H1 (cell line): ENCODE measurements at regions not wholly inside any gene's neighbourhood (a gene's known extent, or its start where the extent isn't known, plus 50 kb on each side); places are given as distances from the start of the nearest gene placed in this dataset.

ENCODE experiments used
- JUND ChIP-seq: IDR thresholded peaks from 2 replicates; pipeline ENCODE4 v1.6.1; 2011; ENCODE audit warnings: mild to moderate bottlenecking, improper control_type of control experiment, low read length
- MAFK ChIP-seq: IDR thresholded peaks from 2 replicates; pipeline ENCODE4 v1.6.1; 2012; ENCODE audit warnings: low read depth, mild to moderate bottlenecking, improper control_type of control experiment, low read length
- NANOG ChIP-seq: IDR thresholded peaks from 2 replicates; pipeline ENCODE4 v1.6.1; 2011; ENCODE audit warnings: low read length, low read depth, mild to moderate bottlenecking, inconsistent platforms; ENCODE audit not compliant: insufficient read depth, poor library complexity, severe bottlenecking
- SP1 ChIP-seq: IDR thresholded peaks from 2 replicates; pipeline ENCODE4 v1.6.1; 2011; ENCODE audit warnings: low read depth, low read length
- SRF ChIP-seq: IDR thresholded peaks from 2 replicates; pipeline ENCODE4 v1.6.1; 2011; ENCODE audit warnings: mild to moderate bottlenecking, low read depth, low read length, moderate library complexity
- YY1 ChIP-seq: IDR thresholded peaks from 2 replicates; pipeline ENCODE4 v1.6.1; 2011; ENCODE audit warnings: low read depth, mild to moderate bottlenecking, low read length
- TF ChIP-seq, protein P1 (sequence below), 3 experiments: IDR thresholded peaks; 1 replicate in 2 of 3; 2 replicates in 1 of 3; pipeline versions ENCODE4 v1.5.1 to v1.6.1; 2011; ENCODE audit warnings: low read length in 3 of 3, mild to moderate bottlenecking in 3 of 3, inconsistent platforms in 2 of 3, low read depth in 1 of 3, moderate library complexity in 1 of 3; ENCODE audit not compliant: insufficient read depth in 1 of 3; ENCODE audit errors: control extremely low read depth in 1 of 3

DNA sequence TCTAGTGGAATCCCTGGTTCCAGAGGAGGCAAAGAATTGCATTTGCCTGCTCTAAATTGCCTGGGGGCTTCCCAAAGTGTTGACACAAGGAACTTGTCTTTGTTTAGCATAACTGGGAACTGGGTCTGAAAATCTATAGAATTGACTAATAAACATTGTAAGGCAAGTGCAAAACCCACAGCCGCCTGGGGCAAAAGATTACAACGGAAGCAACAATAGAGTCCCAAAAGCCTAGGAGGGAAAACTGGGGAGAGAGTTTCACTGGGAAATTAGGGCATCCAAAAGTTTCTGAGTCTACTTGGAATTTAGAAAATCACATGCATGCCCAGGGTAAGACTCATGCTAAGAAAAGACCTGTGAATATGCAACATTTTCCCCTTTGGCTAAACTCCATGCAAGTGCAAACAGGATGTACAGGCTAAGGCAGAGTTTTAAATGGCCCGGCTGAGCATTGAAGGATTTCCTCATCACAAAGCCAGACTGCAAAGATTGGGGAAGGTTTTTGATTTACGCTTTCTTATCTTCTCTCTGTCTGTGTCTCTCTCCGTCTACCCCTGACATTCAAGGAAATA, 725.3 kb upstream of the NCAM2 start (continued):
- TF ChIP-seq, protein P1, sequence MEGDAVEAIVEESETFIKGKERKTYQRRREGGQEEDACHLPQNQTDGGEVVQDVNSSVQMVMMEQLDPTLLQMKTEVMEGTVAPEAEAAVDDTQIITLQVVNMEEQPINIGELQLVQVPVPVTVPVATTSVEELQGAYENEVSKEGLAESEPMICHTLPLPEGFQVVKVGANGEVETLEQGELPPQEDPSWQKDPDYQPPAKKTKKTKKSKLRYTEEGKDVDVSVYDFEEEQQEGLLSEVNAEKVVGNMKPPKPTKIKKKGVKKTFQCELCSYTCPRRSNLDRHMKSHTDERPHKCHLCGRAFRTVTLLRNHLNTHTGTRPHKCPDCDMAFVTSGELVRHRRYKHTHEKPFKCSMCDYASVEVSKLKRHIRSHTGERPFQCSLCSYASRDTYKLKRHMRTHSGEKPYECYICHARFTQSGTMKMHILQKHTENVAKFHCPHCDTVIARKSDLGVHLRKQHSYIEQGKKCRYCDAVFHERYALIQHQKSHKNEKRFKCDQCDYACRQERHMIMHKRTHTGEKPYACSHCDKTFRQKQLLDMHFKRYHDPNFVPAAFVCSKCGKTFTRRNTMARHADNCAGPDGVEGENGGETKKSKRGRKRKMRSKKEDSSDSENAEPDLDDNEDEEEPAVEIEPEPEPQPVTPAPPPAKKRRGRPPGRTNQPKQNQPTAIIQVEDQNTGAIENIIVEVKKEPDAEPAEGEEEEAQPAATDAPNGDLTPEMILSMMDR (IDR thresholded peaks at IDR 0.05; ENCODE audit: control extremely low read depth in 1 of 3, insufficient read depth in 1 of 3, low read depth in 1 of 3, low read length in 3 of 3): no peak
- TF ChIP-seq YY1: no peak
- no peak for TF ChIP-seq MAFK
- TF ChIP-seq NANOG: no peak
- TF ChIP-seq SP1: no peak
- TF ChIP-seq SRF: no peak
- TF ChIP-seq JUND: no peak
